SHP77 (cell line): ENCODE measurements at regions not wholly inside any gene's neighbourhood (a gene's known extent, or its start where the extent isn't known, plus 50 kb on each side); places are given as distances from the start of the nearest gene placed in this dataset.

Experiments
- DNase-seq, 2 experiments: peaks; one replicate each; lab custom pipeline; 2025; lab: John Stamatoyannopoulos, UW

GRCh38 chr5:88544136-88544645 is 275.5 kb upstream of the TMEM161B start:
- no peak for DNase-seq

GRCh38 chr5:88542786-88543185 is 274.1 kb upstream of the TMEM161B start:
- DNase-seq: no peak

- no peak for DNase-seq
Measured at GRCh38 chr5:88540471-88541115, 271.9 kb upstream of the TMEM161B start.

GRCh38 chr5:88539693-88540365 is 271.2 kb upstream of the TMEM161B start:
- DNase-seq: no peak

GRCh38 chr5:88539026-88539425 is 270.4 kb upstream of the TMEM161B start:
- no peak for DNase-seq

GRCh38 chr5:88536146-88536545 is 267.5 kb upstream of the TMEM161B start:
- DNase-seq: no peak

- no peak for DNase-seq
Measured at GRCh38 chr5:88524941-88525340, 256.3 kb upstream of the TMEM161B start.

GRCh38 chr5:88519066-88519465 is 250.4 kb upstream of the TMEM161B start:
- DNase-seq: no peak

GRCh38 chr5:88518131-88519016 is 249.7 kb upstream of the TMEM161B start:
- DNase-seq: no peak

- no peak for DNase-seq
Measured at GRCh38 chr5:88515881-88516819, 247.5 kb upstream of the TMEM161B start.

GRCh38 chr5:88515068-88515467 is 246.4 kb upstream of the TMEM161B start:
- no peak for DNase-seq

GRCh38 chr5:88509403-88509802 is 240.8 kb upstream of the TMEM161B start:
- no peak for DNase-seq

GRCh38 chr5:88507261-88507660 is 238.6 kb upstream of the TMEM161B start:
- no peak for DNase-seq

GRCh38 chr5:88503406-88503805 is 234.8 kb upstream of the TMEM161B start:
- DNase-seq: no peak

- no peak for DNase-seq
Measured at GRCh38 chr5:88503041-88503345, 234.3 kb upstream of the TMEM161B start.

- DNase-seq: no peak
Measured at GRCh38 chr5:88502179-88503040, 233.8 kb upstream of the TMEM161B start.

- no peak for DNase-seq
Measured at GRCh38 chr5:88495810-88496209, 227.2 kb upstream of the TMEM161B start.

GRCh38 chr5:88490874-88491273 is 222.2 kb upstream of the TMEM161B start:
- DNase-seq: no peak

- no peak for DNase-seq
Measured at GRCh38 chr5:88489364-88489763, 220.7 kb upstream of the TMEM161B start.

GRCh38 chr5:88488561-88488960 is 219.9 kb upstream of the TMEM161B start:
- DNase-seq: no peak

- no peak for DNase-seq
Measured at GRCh38 chr5:88488130-88488529, 219.5 kb upstream of the TMEM161B start.
